OCI-LY7 (cell line): ENCODE measurements at regions not wholly inside any gene's neighbourhood (a gene's known extent, or its start where the extent isn't known, plus 50 kb on each side); places are given as distances from the start of the nearest gene placed in this dataset.

ENCODE experiments used
- BruUV-seq: library from RNA; stranded (reverse); fragments of 400-500 nt; replicated peaks from 2 replicates; lab custom pipeline; 2021; lab: Mats Ljungman, UMichigan
- CTCF ChIA-PET: fragments of 300-600 bp; sonication (Branson Sonifier 250); formaldehyde crosslinking; loops from one replicate; lab custom pipeline; 2022; ENCODE audit warnings: antibody characterized with exemption; ENCODE audit not compliant: unreplicated experiment; lab: Charles Lee
- POLR2A ChIA-PET: fragments of 300-600 bp; sonication (Branson Sonifier 250); formaldehyde crosslinking; loops from one replicate; lab custom pipeline; 2022; ENCODE audit warnings: antibody characterized with exemption; lab: Charles Lee
- DNase-seq: peaks from one replicate; pipeline ENCODE4 v3.0.0-alpha.2; 2015; ENCODE audit warnings: low spot score
- H2AFZ ChIP-seq: fragments of 200-600 bp; sonication (generic), shearing (Covaris generic); 2 replicates; pipeline ENCODE4 v1.6.1; 2014; ENCODE audit warnings: mild to moderate bottlenecking, antibody characterized with exemption, low read length, moderate library complexity
- H3K27ac ChIP-seq: fragments of 200-600 bp; sonication (generic); 2 replicates; pipeline ENCODE4 v1.5.1; 2014; ENCODE audit warnings: mixed run types, low read depth, mild to moderate bottlenecking, moderate library complexity, low read length, inconsistent platforms; ENCODE audit not compliant: poor library complexity, severe bottlenecking
- H3K36me3 ChIP-seq: fragments of 200-600 bp; sonication (generic); 2 replicates; pipeline ENCODE4 v1.6.1; 2014; ENCODE audit warnings: mild to moderate bottlenecking, antibody characterized with exemption, low read length, moderate library complexity, mixed read lengths; ENCODE audit not compliant: insufficient read depth
- H3K4me1 ChIP-seq: fragments of 200-600 bp; sonication (generic); 2 replicates; pipeline ENCODE4 v1.5.1; 2014; ENCODE audit warnings: mild to moderate bottlenecking, low read length; ENCODE audit not compliant: insufficient read depth, poor library complexity, severe bottlenecking
- H3K4me2 ChIP-seq: fragments of 200-600 bp; sonication (generic); 2 replicates; pipeline ENCODE4 v1.6.1; 2014; ENCODE audit warnings: mild to moderate bottlenecking, low read length
- H3K4me3 ChIP-seq: fragments of 200-600 bp; sonication (generic); 2 replicates; pipeline ENCODE4 v1.5.1; 2014; ENCODE audit warnings: mild to moderate bottlenecking, low read depth, low read length; ENCODE audit not compliant: poor library complexity, severe bottlenecking
- H3K79me2 ChIP-seq: fragments of 200-600 bp; sonication (generic); 2 replicates; pipeline ENCODE4 v1.6.1; 2016; ENCODE audit warnings: low read depth, mild to moderate bottlenecking, low read length, moderate library complexity, mixed read lengths; ENCODE audit not compliant: insufficient read depth
- H3K9me2 ChIP-seq: fragments of 200-600 bp; sonication (generic); 2 replicates; pipeline ENCODE4 v1.6.1; 2016; ENCODE audit warnings: mild to moderate bottlenecking, low read length, mixed read lengths; ENCODE audit not compliant: insufficient read depth
- H3K9me3 ChIP-seq: fragments of 200-600 bp; sonication (generic); 2 replicates; pipeline ENCODE4 v1.6.1; 2014; ENCODE audit warnings: mild to moderate bottlenecking, mixed run types, low read length, mixed read lengths
- H4K20me1 ChIP-seq: fragments of 200-600 bp; sonication (generic); 2 replicates; pipeline ENCODE4 v1.6.1; 2014; ENCODE audit warnings: mild to moderate bottlenecking, antibody characterized with exemption, low read length, moderate library complexity, mixed read lengths; ENCODE audit not compliant: insufficient read depth
- EZH2phosphoT487 ChIP-seq: fragments of 200-600 bp; sonication (generic); IDR thresholded peaks from 2 replicates; pipeline ENCODE4 v1.6.1; 2018; ENCODE audit warnings: low read depth, borderline replicate concordance, mild to moderate bottlenecking, mixed run types, antibody characterized with exemption, low read length, moderate library complexity, mixed read lengths
- intact Hi-C: fragments of 100-400 bp; cut with micrococcal nuclease; formaldehyde crosslinking; loops from one replicate; pipeline ENCODE4 v1.10.0; 2022; ENCODE audit not compliant: unreplicated experiment
- TF ChIP-seq, protein P1 (sequence below): fragments of 200-600 bp; sonication (generic); conservative IDR thresholded peaks from 2 replicates; pipeline ENCODE4 v1.5.1; 2014; ENCODE audit warnings: mild to moderate bottlenecking, antibody characterized with exemption, low read length, moderate library complexity, mixed read lengths

DNA sequence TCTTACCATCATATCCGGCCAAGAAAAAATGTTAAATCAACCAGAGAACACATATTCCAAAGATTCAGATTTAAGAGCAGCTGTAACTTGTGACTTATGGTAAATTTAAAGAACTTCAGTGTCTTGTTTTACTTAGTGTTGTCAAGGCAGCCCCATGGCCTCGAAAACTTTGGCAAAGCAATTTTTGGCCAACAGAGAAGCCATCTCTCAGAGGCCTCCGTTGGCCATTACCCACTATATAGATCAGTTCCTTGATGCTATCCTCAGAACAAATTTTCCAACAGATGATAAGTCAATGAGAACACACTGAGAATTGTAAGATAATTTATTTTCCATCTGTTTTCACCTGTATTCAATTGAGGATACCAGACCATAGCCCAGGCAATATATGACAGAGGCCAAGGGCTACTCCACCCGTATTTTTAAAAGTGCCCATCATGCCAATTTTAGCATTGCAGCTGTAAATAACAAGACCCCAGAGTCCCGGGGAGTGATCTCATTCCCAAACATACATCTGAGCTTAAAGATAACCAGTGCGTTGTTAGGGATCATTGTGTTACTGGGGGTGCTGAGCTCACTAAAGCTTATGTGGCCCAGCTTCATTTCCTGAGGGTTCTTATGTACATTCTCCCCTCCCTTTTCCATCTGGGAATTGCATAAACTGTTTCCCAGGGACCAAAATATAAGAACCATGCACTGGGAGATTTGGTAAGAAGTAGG is 50.0 kb upstream of the PDHA1 start:
- Histone ChIP-seq H3K4me2 (no peak overlapping the region), H4K20me1 (no peaks in the 10 kb centered on the region), H3K9me2 (no peaks in the 10 kb centered on the region), H3K4me3 (no peak overlapping the region), H2AFZ (no peak overlapping the region), H3K4me1 (no peaks in the 10 kb centered on the region), H3K9me3 (no peaks in the 10 kb centered on the region), H3K79me2 (no peaks in the 10 kb centered on the region), H3K27ac (no peak overlapping the region), H3K36me3 (no peaks in the 10 kb centered on the region)
- CTCF ChIA-PET: no interaction called here
- BruUV-seq: no TSS peak
- TF ChIP-seq, protein P1, sequence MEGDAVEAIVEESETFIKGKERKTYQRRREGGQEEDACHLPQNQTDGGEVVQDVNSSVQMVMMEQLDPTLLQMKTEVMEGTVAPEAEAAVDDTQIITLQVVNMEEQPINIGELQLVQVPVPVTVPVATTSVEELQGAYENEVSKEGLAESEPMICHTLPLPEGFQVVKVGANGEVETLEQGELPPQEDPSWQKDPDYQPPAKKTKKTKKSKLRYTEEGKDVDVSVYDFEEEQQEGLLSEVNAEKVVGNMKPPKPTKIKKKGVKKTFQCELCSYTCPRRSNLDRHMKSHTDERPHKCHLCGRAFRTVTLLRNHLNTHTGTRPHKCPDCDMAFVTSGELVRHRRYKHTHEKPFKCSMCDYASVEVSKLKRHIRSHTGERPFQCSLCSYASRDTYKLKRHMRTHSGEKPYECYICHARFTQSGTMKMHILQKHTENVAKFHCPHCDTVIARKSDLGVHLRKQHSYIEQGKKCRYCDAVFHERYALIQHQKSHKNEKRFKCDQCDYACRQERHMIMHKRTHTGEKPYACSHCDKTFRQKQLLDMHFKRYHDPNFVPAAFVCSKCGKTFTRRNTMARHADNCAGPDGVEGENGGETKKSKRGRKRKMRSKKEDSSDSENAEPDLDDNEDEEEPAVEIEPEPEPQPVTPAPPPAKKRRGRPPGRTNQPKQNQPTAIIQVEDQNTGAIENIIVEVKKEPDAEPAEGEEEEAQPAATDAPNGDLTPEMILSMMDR: no peak
- no peak for TF ChIP-seq EZH2phosphoT487
- POLR2A ChIA-PET: no interaction called here
- no peak for DNase-seq
- intact Hi-C loops: no loop called here
